NOMO-1 treated with dmso at 0.1 percent for 144 hours (cell line): ENCODE measurements at regions not wholly inside any gene's neighbourhood (a gene's known extent, or its start where the extent isn't known, plus 50 kb on each side); places are given as distances from the start of the nearest gene placed in this dataset.
"Not testable (repeated sequence)": the region's sequence is repeated elsewhere in the genome, so short reads cannot be mapped to it uniquely, and the experiment has no call there.

Experiments used
- DNase-seq: peaks from one replicate; lab custom pipeline; 2025; ENCODE audit not compliant: unreplicated experiment; lab: John Stamatoyannopoulos, UW

GRCh38 chr1:157369808-157370521 lies 182.3 kb downstream of the FCRL5 start:
- no peak for DNase-seq

- DNase-seq, result not testable (repeated sequence)
Observed at GRCh38 chr1:157368941-157369340, 183.4 kb downstream of the FCRL5 start.

GRCh38 chr1:157368363-157368762 lies 184.0 kb downstream of the FCRL5 start:
- DNase-seq, result no peak

GRCh38 chr1:157367870-157368269 lies 184.4 kb downstream of the FCRL5 start:
- no peak for DNase-seq

GRCh38 chr1:157367091-157367739 lies 185.1 kb downstream of the FCRL5 start:
- no peak for DNase-seq

- no peak for DNase-seq
Observed at GRCh38 chr1:157364612-157365011, 187.7 kb downstream of the FCRL5 start.

GRCh38 chr1:157363660-157364140 lies 188.6 kb downstream of the FCRL5 start:
- DNase-seq, result no peak

- DNase-seq, result no peak
Observed at GRCh38 chr1:157360023-157360390, 192.3 kb downstream of the FCRL5 start.

- DNase-seq, result no peak
Observed at GRCh38 chr1:157359314-157360022, 192.8 kb downstream of the FCRL5 start.

- DNase-seq, result no peak
Observed at GRCh38 chr1:157357111-157357510, 195.2 kb downstream of the FCRL5 start.

- no peak for DNase-seq
Observed at GRCh38 chr1:157356601-157357000, 195.7 kb downstream of the FCRL5 start.

GRCh38 chr1:157353546-157353945 lies 198.8 kb downstream of the FCRL5 start:
- no peak for DNase-seq

GRCh38 chr1:157352817-157353408 lies 199.4 kb downstream of the FCRL5 start:
- DNase-seq, result no peak

GRCh38 chr1:157352216-157352615 lies 200.1 kb downstream of the FCRL5 start:
- no peak for DNase-seq

- not testable (repeated sequence) for DNase-seq
Observed at GRCh38 chr1:157351800-157352199, 200.5 kb downstream of the FCRL5 start.

GRCh38 chr1:157348538-157349480 lies 203.5 kb downstream of the FCRL5 start:
- DNase-seq, result no peak

- DNase-seq, result no peak
Observed at GRCh38 chr1:157347506-157347905, 204.8 kb downstream of the FCRL5 start.

GRCh38 chr1:157337785-157338184 lies 199.6 kb upstream of the ETV3 start:
- DNase-seq, result not testable (repeated sequence)

- peak; percentile 76 for DNase-seq
Observed at GRCh38 chr1:157335056-157335455, 196.9 kb upstream of the ETV3 start.

GRCh38 chr1:157334041-157334440 lies 195.8 kb upstream of the ETV3 start:
- no peak for DNase-seq
